ENCODE measurements at regions not wholly inside any gene's neighbourhood (a gene's known extent, or its start where the extent isn't known, plus 50 kb on each side); places are given as distances from the start of the nearest gene placed in this dataset.

GRCh38 chr18:62644773-62645172 is 70.6 kb upstream of the PHLPP1 start:
- no peak for TF ChIP-seq ZNF146 (CRISPR knock-in tag; IDR thresholded peaks at IDR 0.05; ENCODE audit: unreplicated experiment)
- no peak for TF ChIP-seq HMGXB4 (CRISPR knock-in tag; IDR thresholded peaks at IDR 0.05)
- TF ChIP-seq ZNF407 (IDR thresholded peaks at IDR 0.05; ENCODE audit: low read depth), result no peak
- no peak for TF ChIP-seq TFAP4 (CRISPR knock-in tag; IDR thresholded peaks at IDR 0.05; ENCODE audit: borderline replicate concordance)
- no peak for TF ChIP-seq SIN3A (IDR thresholded peaks at IDR 0.05; ENCODE audit: borderline replicate concordance in 2 of 2, control insufficient read depth in 1 of 2, low read depth in 2 of 2, low read length in 2 of 2)
- TF ChIP-seq ZSCAN29 (IDR thresholded peaks at IDR 0.05), result no peak
- no peak for TF ChIP-seq TARDBP (IDR thresholded peaks at IDR 0.05)
- TF ChIP-seq U2AF1 (optimal IDR thresholded peaks at IDR 0.05; ENCODE audit: low read depth, low read length), result no peak
- TF ChIP-seq CTCF (IDR thresholded peaks at IDR 0.05 in 2 of 3, conservative IDR thresholded peaks at IDR 0.05 in 1 of 3; ENCODE audit: insufficient read depth in 2 of 3, low read depth in 1 of 3, low read length in 3 of 3), result no peak

Data from K562 (cell line).